Thoracic aorta (tissue), 2 donors: ENCODE measurements at regions not wholly inside any gene's neighbourhood (a gene's known extent, or its start where the extent isn't known, plus 50 kb on each side); places are given as distances from the start of the nearest gene placed in this dataset.

Source experiments
- ATAC-seq: fragments of 150-250 bp; one replicate; pipeline ENCODE4 v1.8.0; 2017; ENCODE audit warnings: low read depth; ENCODE audit not compliant: insufficient number of reproducible peaks, low FRiP score
- DNase-seq: peaks from one replicate; pipeline ENCODE4 v3.0.0-alpha.2; 2020; ENCODE audit warnings: low spot score
- H3K27ac ChIP-seq, 2 donors: fragments of 200-600 bp; sonication (generic); 1 replicate in 1 of 2; 2 replicates in 1 of 2; pipeline ENCODE4 v1.5.1; 2016; ENCODE audit warnings: mild to moderate bottlenecking in 2 of 2, moderate library complexity in 2 of 2
- H3K27me3 ChIP-seq: fragments of 200-600 bp; sonication (generic); replicated peaks from 2 replicates; pipeline ENCODE4 v1.6.0; 2016; ENCODE audit warnings: mild to moderate bottlenecking; ENCODE audit not compliant: insufficient read depth
- H3K36me3 ChIP-seq: fragments of 200-600 bp; sonication (generic); one replicate; pipeline ENCODE4 v1.5.1; 2016
- H3K4me1 ChIP-seq, 2 donors: fragments of 200-600 bp; sonication (generic); 1 replicate in 1 of 2; 2 replicates in 1 of 2; pipeline versions ENCODE4 v1.5.1 to v1.6.0; 2016; ENCODE audit warnings: low read depth in 2 of 2, mild to moderate bottlenecking in 1 of 2; ENCODE audit not compliant: control insufficient read depth in 1 of 2
- H3K4me3 ChIP-seq: fragments of 200-600 bp; sonication (generic); 2 replicates; pipeline ENCODE4 v1.5.1; 2016; ENCODE audit warnings: mild to moderate bottlenecking
- H3K9me3 ChIP-seq: fragments of 200-600 bp; sonication (generic); 2 replicates; pipeline ENCODE4 v1.5.1; 2016
- TF ChIP-seq, protein P1 (sequence below): fragments of 200-600 bp; sonication (generic); IDR thresholded peaks from one replicate; pipeline ENCODE4 v1.5.1; 2019; ENCODE audit warnings: antibody characterized with exemption

DNA sequence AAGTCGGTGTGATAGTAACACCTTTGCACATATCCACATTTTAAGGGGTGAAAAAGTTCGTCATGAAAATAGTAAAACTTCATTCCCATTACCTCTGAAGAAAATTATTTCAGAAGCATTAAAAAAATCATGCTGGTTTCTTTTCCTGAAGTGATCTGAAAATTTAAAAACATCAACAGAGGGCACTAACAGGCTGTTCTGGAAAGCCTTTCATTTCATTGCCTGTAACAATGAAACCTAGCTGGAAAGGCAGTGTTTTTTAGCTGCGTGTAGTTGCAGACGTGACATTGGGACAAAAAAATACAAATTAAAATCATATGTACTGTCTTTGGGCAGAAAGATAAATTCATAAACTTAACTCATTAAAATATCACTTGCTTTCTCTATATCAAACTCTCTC is 993.8 kb downstream of the GBE1 start:
- TF ChIP-seq, protein P1, sequence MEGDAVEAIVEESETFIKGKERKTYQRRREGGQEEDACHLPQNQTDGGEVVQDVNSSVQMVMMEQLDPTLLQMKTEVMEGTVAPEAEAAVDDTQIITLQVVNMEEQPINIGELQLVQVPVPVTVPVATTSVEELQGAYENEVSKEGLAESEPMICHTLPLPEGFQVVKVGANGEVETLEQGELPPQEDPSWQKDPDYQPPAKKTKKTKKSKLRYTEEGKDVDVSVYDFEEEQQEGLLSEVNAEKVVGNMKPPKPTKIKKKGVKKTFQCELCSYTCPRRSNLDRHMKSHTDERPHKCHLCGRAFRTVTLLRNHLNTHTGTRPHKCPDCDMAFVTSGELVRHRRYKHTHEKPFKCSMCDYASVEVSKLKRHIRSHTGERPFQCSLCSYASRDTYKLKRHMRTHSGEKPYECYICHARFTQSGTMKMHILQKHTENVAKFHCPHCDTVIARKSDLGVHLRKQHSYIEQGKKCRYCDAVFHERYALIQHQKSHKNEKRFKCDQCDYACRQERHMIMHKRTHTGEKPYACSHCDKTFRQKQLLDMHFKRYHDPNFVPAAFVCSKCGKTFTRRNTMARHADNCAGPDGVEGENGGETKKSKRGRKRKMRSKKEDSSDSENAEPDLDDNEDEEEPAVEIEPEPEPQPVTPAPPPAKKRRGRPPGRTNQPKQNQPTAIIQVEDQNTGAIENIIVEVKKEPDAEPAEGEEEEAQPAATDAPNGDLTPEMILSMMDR: no peak

DNA sequence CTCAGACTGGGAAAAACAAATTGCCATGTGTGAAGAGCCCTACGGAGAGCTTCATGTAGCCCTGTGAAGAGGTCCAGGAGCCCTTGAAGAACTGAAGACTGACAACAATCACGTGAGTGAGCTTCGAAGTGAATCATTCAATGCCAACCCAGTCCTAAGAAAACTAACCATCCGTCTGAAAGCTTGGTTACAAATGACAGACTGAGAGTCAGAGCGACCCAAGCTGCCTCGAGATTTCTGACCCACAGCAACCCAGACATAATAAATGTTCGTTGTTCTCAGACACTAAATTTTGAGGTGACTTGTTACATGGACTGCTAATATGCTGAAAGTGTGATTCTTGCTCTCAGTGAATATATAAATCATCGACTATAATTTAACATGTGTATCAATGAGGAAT is 987.2 kb upstream of the ROBO1 start:
- TF ChIP-seq, protein P1: no peak
- Histone ChIP-seq H3K9me3 (no peaks in the 10 kb centered on the region), H3K36me3 (no peaks in the 10 kb centered on the region), H3K27me3 (no peaks in the 10 kb centered on the region), H3K27ac (no peak overlapping the region), H3K4me1 (no peaks in the 10 kb centered on the region), H3K4me3 (no peak overlapping the region)
- ATAC-seq: no peak
- DNase-seq: no peak

More for the DNA sequence above, 993.8 kb downstream of the GBE1 start:
- Histone ChIP-seq H3K9me3 (no peaks in the 10 kb centered on the region), H3K27me3 (no peaks in the 10 kb centered on the region), H3K4me1 (no peaks in the 10 kb centered on the region), H3K4me3 (no peak overlapping the region), H3K36me3 (no peaks in the 10 kb centered on the region), H3K27ac (no peak overlapping the region)
- ATAC-seq (no peak), DNase-seq (no peak)

DNA sequence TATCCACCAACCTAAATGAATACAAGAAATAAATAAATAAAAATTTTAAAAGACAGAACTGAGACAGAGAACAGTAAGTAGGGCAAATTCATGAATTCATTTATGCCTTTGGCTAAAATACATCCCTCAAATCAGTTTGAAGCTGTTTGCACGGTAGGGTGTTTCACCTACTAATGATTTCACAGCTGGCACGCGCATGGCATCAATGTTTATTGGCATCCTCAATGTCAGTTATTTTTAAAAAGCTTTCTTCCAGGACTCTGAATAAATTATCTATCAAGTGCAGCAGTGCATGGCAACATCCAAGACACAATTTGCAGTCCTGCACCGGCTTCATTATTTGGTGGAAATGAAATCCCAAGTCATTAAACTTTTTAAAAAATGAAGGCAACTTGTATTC is 985.2 kb upstream of the ROBO1 start:
- H3K4me1 ChIP-seq: no peaks in the 10 kb centered on the region
- H3K36me3 ChIP-seq: no peaks in the 10 kb centered on the region
- no peak overlapping the region for H3K4me3 ChIP-seq
- ATAC-seq (no peak), DNase-seq (no peak)
- H3K27me3 ChIP-seq: no peaks in the 10 kb centered on the region
- H3K27ac ChIP-seq: no peak overlapping the region
- TF ChIP-seq, protein P1: no peak
- no peaks in the 10 kb centered on the region for H3K9me3 ChIP-seq

DNA sequence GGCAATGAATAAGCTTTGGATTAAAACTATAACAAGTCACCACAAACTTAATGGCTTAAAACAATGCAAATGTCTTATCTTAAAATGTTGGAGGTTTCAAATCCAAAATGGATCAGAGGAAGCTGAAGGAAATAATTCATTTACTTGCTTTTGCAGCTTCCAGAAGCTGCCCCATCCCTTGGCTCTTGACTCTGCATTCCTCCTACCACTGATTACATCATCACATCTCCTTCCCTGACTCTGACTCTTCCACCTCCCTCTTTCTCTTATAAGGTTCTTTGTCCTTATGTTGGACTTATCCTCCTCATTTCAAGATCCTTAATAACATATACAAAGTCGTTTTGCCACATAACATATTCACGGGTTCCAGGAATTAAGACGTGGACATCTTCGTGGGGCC is 982.8 kb upstream of the ROBO1 start:
- Histone ChIP-seq H3K36me3 (no peaks in the 10 kb centered on the region), H3K27ac (no peak overlapping the region), H3K4me3 (no peak overlapping the region), H3K27me3 (no peaks in the 10 kb centered on the region), H3K4me1 (no peaks in the 10 kb centered on the region), H3K9me3 (no peaks in the 10 kb centered on the region)
- ATAC-seq (no peak), DNase-seq (no peak)
- TF ChIP-seq, protein P1: no peak

DNA sequence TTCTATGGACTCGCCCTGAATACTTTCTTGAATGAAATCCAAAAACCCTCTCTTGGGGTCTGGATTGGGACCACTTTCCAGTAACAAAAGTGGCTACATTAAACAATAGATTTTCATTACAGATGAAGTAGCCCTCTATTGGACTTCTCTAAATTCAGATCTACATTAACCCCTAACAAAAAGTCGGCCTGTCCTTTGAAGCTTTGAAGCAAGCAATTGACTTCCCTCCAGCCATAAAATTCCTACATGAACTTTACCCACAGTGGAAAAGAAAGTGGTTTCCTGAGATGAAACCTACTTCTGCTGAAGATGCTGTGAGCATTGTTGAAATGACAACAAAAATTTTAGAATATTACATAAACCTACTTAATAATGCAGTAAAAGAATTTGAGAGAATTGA is 967.1 kb upstream of the ROBO1 start:
- no peaks in the 10 kb centered on the region for H3K9me3 ChIP-seq
- no peaks in the 10 kb centered on the region for H3K36me3 ChIP-seq
- no peaks in the 10 kb centered on the region for H3K4me1 ChIP-seq
- H3K27ac ChIP-seq: no peak overlapping the region
- no peak for ATAC-seq
- DNase-seq: no peak
- H3K4me3 ChIP-seq: no peak overlapping the region
- H3K27me3 ChIP-seq: no peaks in the 10 kb centered on the region
- TF ChIP-seq, protein P1: no peak
